Natural killer cell (primary cell): ENCODE measurements at regions not wholly inside any gene's neighbourhood (a gene's known extent, or its start where the extent isn't known, plus 50 kb on each side); places are given as distances from the start of the nearest gene placed in this dataset.

Experiments
- ATAC-seq, 3 donors: fragments of 150-1000 bp in 2 of 3; fragments of 200-7000 bp in 1 of 3; cut with Tn5 transposase; 1 replicate in 1 of 3; 2 replicates in 2 of 3; pipeline ENCODE4 v1.10.0; 2021; ENCODE audit warnings: mild to moderate bottlenecking in 2 of 3, moderate library complexity in 2 of 3
- DNase-seq, 2 donors: peaks; one replicate each; pipeline versions ENCODE4 v3.0.0 to v3.0.0-alpha.2; 2013 to 2021; ENCODE audit warnings: mixed read lengths in 1 of 2
- H3K27ac ChIP-seq: one replicate; pipeline ENCODE4 v1.5.1; 2013; ENCODE audit warnings: mild to moderate bottlenecking, low read length
- H3K27me3 ChIP-seq: one replicate; pipeline ENCODE4 v1.6.1; 2013; ENCODE audit warnings: low read length; ENCODE audit not compliant: control insufficient read depth, insufficient read depth
- H3K36me3 ChIP-seq: one replicate; pipeline ENCODE4 v1.6.1; 2013; ENCODE audit warnings: low read length; ENCODE audit not compliant: control insufficient read depth, insufficient read depth
- H3K4me1 ChIP-seq: one replicate; pipeline ENCODE4 v1.6.1; 2013; ENCODE audit warnings: low read length; ENCODE audit not compliant: control insufficient read depth, insufficient read depth
- H3K4me3 ChIP-seq: one replicate; pipeline ENCODE4 v1.5.1; 2013; ENCODE audit warnings: low read length
- H3K9me3 ChIP-seq: one replicate; pipeline ENCODE4 v1.6.1; 2013; ENCODE audit warnings: low read length; ENCODE audit not compliant: control insufficient read depth, insufficient read depth
- H3K27ac Mint-ChIP-seq, 2 donors: one replicate each; pipeline ENCODE4 v1.8.0; 2022; ENCODE audit warnings: mild to moderate bottlenecking in 2 of 2, mixed read lengths in 2 of 2, moderate library complexity in 1 of 2
- H3K27me3 Mint-ChIP-seq, 2 donors: one replicate each; pipeline ENCODE4 v1.8.0; 2022; ENCODE audit warnings: low read depth in 2 of 2, mixed read lengths in 2 of 2
- H3K36me3 Mint-ChIP-seq: one replicate; pipeline ENCODE4 v1.8.0; 2022; ENCODE audit warnings: mixed read lengths
- H3K4me1 Mint-ChIP-seq, 2 donors: one replicate each; pipeline ENCODE4 v1.8.0; 2022; ENCODE audit warnings: mixed read lengths in 2 of 2
- H3K4me3 Mint-ChIP-seq: one replicate; pipeline ENCODE4 v1.8.0; 2022; ENCODE audit warnings: mild to moderate bottlenecking, moderate library complexity, mixed read lengths
- H3K9me3 Mint-ChIP-seq, 2 donors: one replicate each; pipeline ENCODE4 v1.8.0; 2022; ENCODE audit warnings: mixed read lengths in 2 of 2
- CTCF ChIP-seq: fragments of 200-600 bp; IDR thresholded peaks from one replicate; pipeline ENCODE4 v1.8.0; 2022; ENCODE audit warnings: antibody characterized with exemption
- WGBS: methylation state at CpG from one replicate; pipeline ENCODE4 v1.1.7; 2013; ENCODE audit warnings: missing lambda C conversion rate; ENCODE audit not compliant: insufficient coverage; 5-methylcytosine and 5-hydroxymethylcytosine counted together
- intact Hi-C: fragments of 100-400 bp; cut with micrococcal nuclease; formaldehyde crosslinking; loops from one replicate; pipeline ENCODE4 v1.14.2; 2022

DNA sequence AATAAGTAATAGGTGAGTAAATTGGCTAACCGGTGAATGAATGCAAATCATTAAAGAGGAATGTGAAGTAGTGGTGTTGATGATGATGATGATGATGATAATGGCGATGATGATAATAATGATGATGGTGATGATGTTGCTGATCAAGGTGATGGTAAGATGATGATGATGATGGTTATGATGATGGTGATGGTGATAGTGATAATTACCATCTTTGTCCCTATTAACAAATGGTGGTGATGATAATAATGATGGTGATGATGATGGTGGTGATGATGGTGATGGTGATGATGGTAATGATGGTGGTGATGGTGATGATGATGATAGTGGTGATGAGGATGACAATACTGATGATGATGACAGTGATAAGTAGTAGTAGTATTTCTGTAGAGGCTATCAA, 452.6 kb downstream of the ZNF536 start:
- ATAC-seq (no peak), DNase-seq (no peak)
- H3K9me3 ChIP-seq = no peaks in the 10 kb centered on the region
- H3K4me1 ChIP-seq = no peaks in the 10 kb centered on the region
- H3K27me3 Mint-ChIP-seq = peaks cover 12 to 15% of the 10 kb centered on the region in 2 donors
- H3K27ac ChIP-seq = no peak overlapping the region
- H3K36me3 Mint-ChIP-seq = no peaks in the 10 kb centered on the region
- WGBS = 92% methylated on average over 2 of the region's 2 CpGs
- no peaks in the 10 kb centered on the region for H3K27me3 ChIP-seq
- intact Hi-C loops = no loop called here
- no peak overlapping the region for H3K4me3 Mint-ChIP-seq
- H3K9me3 Mint-ChIP-seq = peaks cover 0 to 4% of the 10 kb centered on the region in 2 donors
- no peak overlapping the region for H3K4me3 ChIP-seq
- H3K4me1 Mint-ChIP-seq = no peaks in the 10 kb centered on the region
- no peaks in the 10 kb centered on the region for H3K36me3 ChIP-seq
- TF ChIP-seq CTCF = no peak
- H3K27ac Mint-ChIP-seq = no peak overlapping the region

GRCh38 chr19:30817965-30818567, 445.9 kb downstream of the ZNF536 start:
- no peak overlapping the region for H3K4me3 Mint-ChIP-seq
- no peaks in the 10 kb centered on the region for H3K36me3 Mint-ChIP-seq
- 93% methylated on average over 1 of the region's 3 CpGs for WGBS

GRCh38 chr19:30817197-30817596, 445.0 kb downstream of the ZNF536 start:
- no peak overlapping the region for H3K27ac ChIP-seq
- H3K27me3 Mint-ChIP-seq = peaks cover 15 to 16% of the 10 kb centered on the region in 2 donors
- H3K27me3 ChIP-seq = no peaks in the 10 kb centered on the region
- no peaks in the 10 kb centered on the region for H3K36me3 ChIP-seq
- H3K9me3 ChIP-seq = no peaks in the 10 kb centered on the region
- ATAC-seq (no peak), DNase-seq (no peak)
- no peak for TF ChIP-seq CTCF
- H3K4me3 ChIP-seq = no peak overlapping the region
- no peaks in the 10 kb centered on the region for H3K4me1 ChIP-seq
- no peak overlapping the region for H3K4me3 Mint-ChIP-seq
- 92% methylated on average over 12 of the region's 12 CpGs for WGBS
- intact Hi-C loops = no loop called here
- no peaks in the 10 kb centered on the region for H3K4me1 Mint-ChIP-seq
- H3K9me3 Mint-ChIP-seq = no peaks in the 10 kb centered on the region
- no peak overlapping the region for H3K27ac Mint-ChIP-seq
- no peaks in the 10 kb centered on the region for H3K36me3 Mint-ChIP-seq

More at GRCh38 chr19:30817965-30818567, 445.9 kb downstream of the ZNF536 start:
- no peak for TF ChIP-seq CTCF
- Histone ChIP-seq H3K4me1 (no peaks in the 10 kb centered on the region), H3K4me3 (no peak overlapping the region), H3K9me3 (no peaks in the 10 kb centered on the region), H3K27me3 (no peaks in the 10 kb centered on the region), H3K27ac (no peak overlapping the region), H3K36me3 (no peaks in the 10 kb centered on the region)
- Mint-ChIP-seq H3K4me1 (no peaks in the 10 kb centered on the region), H3K27me3 (peaks cover 15 to 16% of the 10 kb centered on the region in 2 donors), H3K9me3 (no peaks in the 10 kb centered on the region), H3K27ac (no peak overlapping the region)
- no peak for DNase-seq
- ATAC-seq = no peak
- intact Hi-C loops = no loop called here

DNA sequence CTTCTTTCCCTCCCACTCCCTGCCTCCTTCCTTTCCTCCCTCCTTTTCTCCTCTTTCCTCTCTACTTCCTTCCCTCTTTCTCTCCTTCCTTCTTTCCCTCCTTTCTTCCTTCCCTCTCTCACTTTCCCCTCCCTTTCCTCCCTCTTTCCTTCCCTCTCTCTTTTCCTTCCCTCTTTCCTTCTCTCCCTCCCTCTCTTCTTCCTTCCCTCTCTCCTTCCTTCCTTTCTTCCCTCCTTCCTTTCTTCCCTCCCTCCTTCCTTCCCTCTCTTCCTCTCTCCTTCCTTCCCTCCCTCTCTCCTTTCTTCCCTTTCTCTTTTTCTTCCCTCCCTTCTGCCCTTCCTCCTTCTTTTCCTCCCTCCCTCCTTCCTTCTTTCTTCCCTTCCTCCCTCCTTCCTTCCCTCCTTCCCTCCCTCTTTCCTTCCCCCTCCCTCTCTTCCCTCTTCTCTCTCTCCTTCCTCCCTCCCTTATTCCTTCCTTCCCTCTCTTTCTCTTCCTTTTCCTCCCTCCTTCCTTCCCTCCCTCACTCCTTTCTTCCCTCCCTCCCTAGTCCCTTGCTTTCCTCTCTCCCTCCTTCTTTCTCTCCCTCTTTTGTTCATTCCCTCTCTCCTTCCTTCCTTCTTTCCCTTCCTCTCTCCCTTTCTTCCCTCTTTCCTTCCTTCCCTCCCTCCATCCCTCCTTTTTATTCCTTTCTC, 443.9 kb downstream of the ZNF536 start:
- ATAC-seq = no peak
- no peak for DNase-seq
- intact Hi-C loops = no loop called here
- Mint-ChIP-seq H3K36me3 (no peaks in the 10 kb centered on the region), H3K27ac (no peak overlapping the region), H3K4me1 (no peaks in the 10 kb centered on the region), H3K4me3 (no peak overlapping the region), H3K9me3 (no peaks in the 10 kb centered on the region), H3K27me3 (peaks cover 8 to 13% of the 10 kb centered on the region in 2 donors)
- Histone ChIP-seq H3K9me3 (no peaks in the 10 kb centered on the region), H3K4me3 (no peak overlapping the region), H3K27me3 (no peaks in the 10 kb centered on the region), H3K4me1 (no peaks in the 10 kb centered on the region), H3K36me3 (no peaks in the 10 kb centered on the region), H3K27ac (no peak overlapping the region)
- no peak for TF ChIP-seq CTCF
